Astrocyte (in vitro differentiated cells and primary cell): ENCODE measurements at regions not wholly inside any gene's neighbourhood (a gene's known extent, or its start where the extent isn't known, plus 50 kb on each side); places are given as distances from the start of the nearest gene placed in this dataset.

ENCODE experiments used
- DNase-seq: peaks from one replicate; pipeline ENCODE4 v3.0.0-alpha.2; 2010; ENCODE audit warnings: low read depth
- FAIRE-seq: peaks from 2 replicates; lab custom pipeline; 2011; peaks lifted over from hg19 to GRCh38; lab: Jason Lieb, UNC
- H2AFZ ChIP-seq: 2 replicates; pipeline ENCODE4 v1.6.0; 2012; ENCODE audit warnings: low read depth, low read length, inconsistent platforms
- H3K27ac ChIP-seq: 2 replicates; pipeline ENCODE4 v1.5.1; 2011; ENCODE audit warnings: low read depth, low read length, inconsistent platforms
- H3K27me3 ChIP-seq: 2 replicates; pipeline ENCODE4 v1.6.0; 2011; ENCODE audit warnings: low read length, inconsistent platforms; ENCODE audit not compliant: insufficient read depth
- H3K36me3 ChIP-seq: 2 replicates; pipeline ENCODE4 v1.5.1; 2011; ENCODE audit warnings: low read length, inconsistent platforms; ENCODE audit not compliant: insufficient read depth
- H3K4me1 ChIP-seq: 2 replicates; pipeline ENCODE4 v1.5.1; 2011; ENCODE audit warnings: low read length, inconsistent platforms; ENCODE audit not compliant: insufficient read depth
- H3K4me2 ChIP-seq: 2 replicates; pipeline ENCODE4 v1.6.0; 2012; ENCODE audit warnings: low read length, inconsistent platforms
- H3K4me3 ChIP-seq: 2 replicates; pipeline ENCODE4 v1.5.1; 2011; ENCODE audit warnings: low read depth, mild to moderate bottlenecking, low read length, inconsistent platforms; ENCODE audit not compliant: insufficient read depth
- H3K79me2 ChIP-seq: 2 replicates; pipeline ENCODE4 v1.6.0; 2012; ENCODE audit warnings: mild to moderate bottlenecking, low read length, inconsistent platforms; ENCODE audit not compliant: insufficient read depth
- H3K9ac ChIP-seq: 2 replicates; pipeline ENCODE4 v1.6.0; 2012; ENCODE audit warnings: mild to moderate bottlenecking, low read length, inconsistent platforms
- H3K9me3 ChIP-seq: 2 replicates; pipeline ENCODE4 v1.5.1; 2012; ENCODE audit warnings: low read depth, mild to moderate bottlenecking, low read length, inconsistent platforms; ENCODE audit not compliant: insufficient read depth
- H4K20me1 ChIP-seq: 2 replicates; pipeline ENCODE4 v1.6.0; 2012; ENCODE audit warnings: low read length, inconsistent platforms; ENCODE audit not compliant: insufficient read depth
- H3K27ac Mint-ChIP-seq: one replicate; pipeline ENCODE4 v1.8.0; 2021; ENCODE audit warnings: mild to moderate bottlenecking, mixed read lengths; ENCODE audit not compliant: unreplicated experiment
- H3K27me3 Mint-ChIP-seq: one replicate; pipeline ENCODE4 v1.8.0; 2021; ENCODE audit warnings: low read depth, mixed read lengths; ENCODE audit not compliant: unreplicated experiment
- H3K36me3 Mint-ChIP-seq: one replicate; pipeline ENCODE4 v1.8.0; 2021; ENCODE audit warnings: low read depth, mixed read lengths; ENCODE audit not compliant: unreplicated experiment
- H3K4me1 Mint-ChIP-seq: one replicate; pipeline ENCODE4 v1.8.0; 2021; ENCODE audit warnings: low read depth, mixed read lengths; ENCODE audit not compliant: unreplicated experiment
- H3K4me3 Mint-ChIP-seq: one replicate; pipeline ENCODE4 v1.8.0; 2021; ENCODE audit warnings: mild to moderate bottlenecking, moderate library complexity, mixed read lengths; ENCODE audit not compliant: unreplicated experiment
- H3K9me3 Mint-ChIP-seq: one replicate; pipeline ENCODE4 v1.8.0; 2021; ENCODE audit warnings: mild to moderate bottlenecking, mixed read lengths; ENCODE audit not compliant: unreplicated experiment
- EZH2 ChIP-seq: IDR thresholded peaks from 2 replicates; pipeline ENCODE4 v1.6.1; 2012; ENCODE audit warnings: mild to moderate bottlenecking, low read length, inconsistent platforms; ENCODE audit not compliant: insufficient read depth
- TF ChIP-seq, protein P1 (sequence below): IDR thresholded peaks from 2 replicates; pipeline ENCODE4 v1.5.1; 2011; ENCODE audit warnings: low read depth, mild to moderate bottlenecking, inconsistent platforms, low read length, moderate library complexity; ENCODE audit not compliant: insufficient read depth

DNA sequence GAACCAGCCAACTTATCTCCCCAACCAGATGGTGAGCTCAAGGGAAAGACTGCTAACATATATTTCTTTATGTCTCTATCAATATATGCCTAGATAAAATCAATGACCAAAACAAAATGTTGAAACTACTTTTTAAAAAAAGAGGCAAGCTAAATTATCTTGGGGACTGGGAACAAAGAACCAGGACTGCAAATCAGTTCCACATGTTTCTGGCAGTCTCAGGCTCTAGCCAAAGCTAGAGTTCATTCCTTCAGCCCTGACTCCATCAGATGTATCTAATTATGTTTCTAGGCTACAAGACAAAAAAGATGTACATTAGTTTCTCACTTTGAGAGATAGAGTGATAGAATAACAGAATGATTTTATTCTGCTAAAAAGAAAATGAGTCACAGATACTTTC is 1290.3 kb upstream of the SORCS1 start:
- Mint-ChIP-seq H3K36me3 (no peaks in the 10 kb centered on the region), H3K4me1 (peaks cover 2% of the 10 kb centered on the region), H3K27me3 (no peaks in the 10 kb centered on the region), H3K27ac (no peak overlapping the region), H3K4me3 (no peak overlapping the region), H3K9me3 (no peaks in the 10 kb centered on the region)
- no peak for DNase-seq
- Histone ChIP-seq H3K4me3 (no peak overlapping the region), H3K9ac (no peak overlapping the region), H3K27ac (no peak overlapping the region), H2AFZ (no peak overlapping the region), H3K79me2 (no peaks in the 10 kb centered on the region), H3K4me2 (no peak overlapping the region), H3K9me3 (no peaks in the 10 kb centered on the region), H4K20me1 (no peaks in the 10 kb centered on the region), H3K27me3 (no peaks in the 10 kb centered on the region), H3K36me3 (no peaks in the 10 kb centered on the region), H3K4me1 (no peaks in the 10 kb centered on the region)
- FAIRE-seq = peak; percentile 77
- no peak for TF ChIP-seq EZH2
- TF ChIP-seq, protein P1, sequence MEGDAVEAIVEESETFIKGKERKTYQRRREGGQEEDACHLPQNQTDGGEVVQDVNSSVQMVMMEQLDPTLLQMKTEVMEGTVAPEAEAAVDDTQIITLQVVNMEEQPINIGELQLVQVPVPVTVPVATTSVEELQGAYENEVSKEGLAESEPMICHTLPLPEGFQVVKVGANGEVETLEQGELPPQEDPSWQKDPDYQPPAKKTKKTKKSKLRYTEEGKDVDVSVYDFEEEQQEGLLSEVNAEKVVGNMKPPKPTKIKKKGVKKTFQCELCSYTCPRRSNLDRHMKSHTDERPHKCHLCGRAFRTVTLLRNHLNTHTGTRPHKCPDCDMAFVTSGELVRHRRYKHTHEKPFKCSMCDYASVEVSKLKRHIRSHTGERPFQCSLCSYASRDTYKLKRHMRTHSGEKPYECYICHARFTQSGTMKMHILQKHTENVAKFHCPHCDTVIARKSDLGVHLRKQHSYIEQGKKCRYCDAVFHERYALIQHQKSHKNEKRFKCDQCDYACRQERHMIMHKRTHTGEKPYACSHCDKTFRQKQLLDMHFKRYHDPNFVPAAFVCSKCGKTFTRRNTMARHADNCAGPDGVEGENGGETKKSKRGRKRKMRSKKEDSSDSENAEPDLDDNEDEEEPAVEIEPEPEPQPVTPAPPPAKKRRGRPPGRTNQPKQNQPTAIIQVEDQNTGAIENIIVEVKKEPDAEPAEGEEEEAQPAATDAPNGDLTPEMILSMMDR = no peak

DNA sequence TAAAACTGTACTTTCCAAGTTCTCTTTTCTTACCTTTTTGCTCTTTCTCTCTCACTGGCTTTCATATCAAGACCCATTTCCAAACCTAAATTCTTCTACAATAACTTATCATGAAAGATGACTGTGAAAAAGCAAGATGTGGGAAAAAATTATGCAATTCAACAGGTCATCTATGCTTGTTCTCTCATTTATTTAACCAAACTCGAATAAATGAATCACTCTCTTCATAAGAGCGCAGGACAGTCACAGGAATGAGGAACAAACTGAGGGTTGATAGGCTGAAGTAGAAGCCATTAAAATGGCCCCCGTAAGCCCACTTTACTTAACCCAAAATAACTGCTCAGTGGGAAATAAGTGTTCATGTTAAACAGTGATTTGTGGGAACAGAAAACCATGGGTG is 1289.7 kb upstream of the SORCS1 start:
- H3K9ac ChIP-seq = no peak overlapping the region
- no peaks in the 10 kb centered on the region for H4K20me1 ChIP-seq
- H3K79me2 ChIP-seq = no peaks in the 10 kb centered on the region
- no peaks in the 10 kb centered on the region for H3K4me1 ChIP-seq
- H3K27me3 ChIP-seq = no peaks in the 10 kb centered on the region
- TF ChIP-seq, protein P1 = no peak
- no peak for TF ChIP-seq EZH2
- H3K36me3 ChIP-seq = no peaks in the 10 kb centered on the region
- H2AFZ ChIP-seq = no peak overlapping the region
- H3K4me3 ChIP-seq = no peak overlapping the region
- DNase-seq (no peak), FAIRE-seq (no peak)
- Mint-ChIP-seq H3K36me3 (no peaks in the 10 kb centered on the region), H3K4me3 (no peak overlapping the region), H3K27me3 (no peaks in the 10 kb centered on the region), H3K9me3 (no peaks in the 10 kb centered on the region), H3K4me1 (peaks cover 2% of the 10 kb centered on the region), H3K27ac (no peak overlapping the region)
- no peak overlapping the region for H3K4me2 ChIP-seq
- no peak overlapping the region for H3K27ac ChIP-seq
- H3K9me3 ChIP-seq = no peaks in the 10 kb centered on the region

DNA sequence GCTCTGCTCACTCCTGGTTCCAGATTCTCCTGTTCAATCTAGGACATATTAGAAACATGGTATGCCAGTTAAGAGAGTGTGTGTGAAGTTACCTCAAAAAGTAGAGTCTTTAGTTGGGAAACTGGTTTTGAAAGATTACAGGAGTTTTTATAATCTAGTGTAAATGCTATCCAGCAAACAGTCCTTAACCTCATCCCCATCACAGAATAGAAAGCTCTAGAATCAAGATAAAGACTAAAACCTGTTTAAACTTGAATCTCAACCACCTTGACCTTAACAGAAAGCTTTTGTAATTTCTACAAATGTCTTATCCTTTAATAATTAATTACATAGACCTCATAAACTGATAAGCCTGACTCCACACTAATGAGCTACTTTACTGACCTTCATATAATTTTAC is 1288.7 kb upstream of the SORCS1 start:
- H3K9me3 ChIP-seq = no peaks in the 10 kb centered on the region
- H3K27ac ChIP-seq = no peak overlapping the region
- no peaks in the 10 kb centered on the region for H4K20me1 ChIP-seq
- Mint-ChIP-seq H3K4me3 (no peak overlapping the region), H3K27ac (no peak overlapping the region), H3K9me3 (no peaks in the 10 kb centered on the region), H3K4me1 (peaks cover 2% of the 10 kb centered on the region), H3K27me3 (no peaks in the 10 kb centered on the region), H3K36me3 (no peaks in the 10 kb centered on the region)
- TF ChIP-seq, protein P1 = no peak
- TF ChIP-seq EZH2 = no peak
- no peaks in the 10 kb centered on the region for H3K79me2 ChIP-seq
- H3K4me2 ChIP-seq = no peak overlapping the region
- FAIRE-seq (no peak), DNase-seq (no peak)
- H3K4me1 ChIP-seq = no peaks in the 10 kb centered on the region
- H3K4me3 ChIP-seq = no peak overlapping the region
- no peak overlapping the region for H2AFZ ChIP-seq
- no peaks in the 10 kb centered on the region for H3K27me3 ChIP-seq
- H3K36me3 ChIP-seq = no peaks in the 10 kb centered on the region
- no peak overlapping the region for H3K9ac ChIP-seq
